GM19468 (cell line): ENCODE measurements at regions not wholly inside any gene's neighbourhood (a gene's known extent, or its start where the extent isn't known, plus 50 kb on each side); places are given as distances from the start of the nearest gene placed in this dataset.

Source experiments
- ATAC-seq: cut with Tn5 transposase; IDR thresholded peaks from one replicate; pipeline ENCODE4 v1.9.1; 2021; ENCODE audit warnings: mild to moderate bottlenecking, moderate library complexity, moderate number of reproducible peaks; ENCODE audit not compliant: unreplicated experiment; ENCODE audit errors: extremely low read depth

GRCh38 chr1:87754139-87754538 lies 425.5 kb downstream of the LMO4 start:
- no peak for ATAC-seq

- no peak for ATAC-seq
Measured at GRCh38 chr1:87757676-87758075, 429.0 kb downstream of the LMO4 start.

GRCh38 chr1:87759421-87760087 lies 430.9 kb downstream of the LMO4 start:
- ATAC-seq = no peak

GRCh38 chr1:87760155-87760554 lies 431.5 kb downstream of the LMO4 start:
- ATAC-seq = no peak

- no peak for ATAC-seq
Measured at GRCh38 chr1:87760654-87761053, 432.0 kb downstream of the LMO4 start.

GRCh38 chr1:87763483-87763882 lies 434.8 kb downstream of the LMO4 start:
- ATAC-seq = no peak

GRCh38 chr1:87765057-87765680 lies 436.5 kb downstream of the LMO4 start:
- no peak for ATAC-seq

- ATAC-seq = no peak
Measured at GRCh38 chr1:87765681-87766070, 437.0 kb downstream of the LMO4 start.

- no peak for ATAC-seq
Measured at GRCh38 chr1:87766737-87767136, 438.1 kb downstream of the LMO4 start.

GRCh38 chr1:87778896-87779295 lies 450.2 kb downstream of the LMO4 start:
- no peak for ATAC-seq

GRCh38 chr1:87781554-87781953 lies 452.9 kb downstream of the LMO4 start:
- no peak for ATAC-seq

GRCh38 chr1:87783315-87783714 lies 454.6 kb downstream of the LMO4 start:
- no peak for ATAC-seq

- ATAC-seq = no peak
Measured at GRCh38 chr1:87785386-87785785, 456.7 kb downstream of the LMO4 start.

GRCh38 chr1:87786229-87786628 lies 457.5 kb downstream of the LMO4 start:
- ATAC-seq = no peak

- no peak for ATAC-seq
Measured at GRCh38 chr1:87786861-87787545, 458.3 kb downstream of the LMO4 start.

- ATAC-seq = no peak
Measured at GRCh38 chr1:87787551-87787950, 458.9 kb downstream of the LMO4 start.

- no peak for ATAC-seq
Measured at GRCh38 chr1:87790756-87791155, 462.1 kb downstream of the LMO4 start.

- ATAC-seq = no peak
Measured at GRCh38 chr1:87791931-87792740, 463.5 kb downstream of the LMO4 start.

GRCh38 chr1:87794788-87795614 lies 466.3 kb downstream of the LMO4 start:
- ATAC-seq = no peak
